Kidney epithelial cell (primary cell): ENCODE measurements at regions not wholly inside any gene's neighbourhood (a gene's known extent, or its start where the extent isn't known, plus 50 kb on each side); places are given as distances from the start of the nearest gene placed in this dataset.
"Not testable (repeated sequence)": the region's sequence is repeated elsewhere in the genome, so short reads cannot be mapped to it uniquely, and the experiment has no call there.

Source experiments
- DNase-seq: peaks from one replicate; pipeline ENCODE4 v3.0.0-alpha.2; 2010; ENCODE audit warnings: low read depth
- H3K27me3 ChIP-seq: 2 replicates; pipeline ENCODE4 v1.6.0; 2011; ENCODE audit warnings: low read length; ENCODE audit not compliant: control insufficient read depth, insufficient read depth
- H3K36me3 ChIP-seq: 2 replicates; pipeline ENCODE4 v1.5.1; 2011; ENCODE audit warnings: low read length; ENCODE audit not compliant: control insufficient read depth, insufficient read depth
- H3K4me3 ChIP-seq: 2 replicates; pipeline ENCODE4 v1.5.1; 2011; ENCODE audit warnings: low read depth, mild to moderate bottlenecking, control low read depth, low read length
- TF ChIP-seq, protein P1 (sequence below): IDR thresholded peaks from 2 replicates; pipeline ENCODE4 v1.5.1; 2011; ENCODE audit warnings: mild to moderate bottlenecking, moderate library complexity, low read length, control low read depth, inconsistent platforms; ENCODE audit not compliant: insufficient read depth, poor library complexity, severe bottlenecking

DNA sequence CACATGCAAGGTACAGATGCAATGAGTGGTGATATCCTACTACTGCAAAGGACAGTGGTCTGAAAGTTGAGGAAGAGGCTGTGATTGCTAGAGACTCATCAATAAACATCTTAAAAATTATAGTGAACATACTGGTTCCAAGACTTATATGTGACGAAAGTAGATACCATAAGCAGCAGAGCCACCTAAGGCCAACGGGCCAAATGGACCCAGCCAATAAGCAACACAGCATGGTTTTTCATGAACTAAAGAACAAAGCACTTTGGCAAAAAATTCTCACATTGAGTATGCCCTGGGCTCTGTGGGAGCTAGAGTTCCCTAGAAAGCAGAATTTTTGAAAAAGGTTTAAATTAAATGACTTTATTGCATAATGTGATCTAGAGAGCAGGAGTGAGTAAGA lies 272.1 kb downstream of the SI start:
- Histone ChIP-seq H3K36me3 (no peaks in the 10 kb centered on the region), H3K27me3 (no peaks in the 10 kb centered on the region), H3K4me3 (no peak overlapping the region)
- no peak for DNase-seq
- TF ChIP-seq, protein P1, sequence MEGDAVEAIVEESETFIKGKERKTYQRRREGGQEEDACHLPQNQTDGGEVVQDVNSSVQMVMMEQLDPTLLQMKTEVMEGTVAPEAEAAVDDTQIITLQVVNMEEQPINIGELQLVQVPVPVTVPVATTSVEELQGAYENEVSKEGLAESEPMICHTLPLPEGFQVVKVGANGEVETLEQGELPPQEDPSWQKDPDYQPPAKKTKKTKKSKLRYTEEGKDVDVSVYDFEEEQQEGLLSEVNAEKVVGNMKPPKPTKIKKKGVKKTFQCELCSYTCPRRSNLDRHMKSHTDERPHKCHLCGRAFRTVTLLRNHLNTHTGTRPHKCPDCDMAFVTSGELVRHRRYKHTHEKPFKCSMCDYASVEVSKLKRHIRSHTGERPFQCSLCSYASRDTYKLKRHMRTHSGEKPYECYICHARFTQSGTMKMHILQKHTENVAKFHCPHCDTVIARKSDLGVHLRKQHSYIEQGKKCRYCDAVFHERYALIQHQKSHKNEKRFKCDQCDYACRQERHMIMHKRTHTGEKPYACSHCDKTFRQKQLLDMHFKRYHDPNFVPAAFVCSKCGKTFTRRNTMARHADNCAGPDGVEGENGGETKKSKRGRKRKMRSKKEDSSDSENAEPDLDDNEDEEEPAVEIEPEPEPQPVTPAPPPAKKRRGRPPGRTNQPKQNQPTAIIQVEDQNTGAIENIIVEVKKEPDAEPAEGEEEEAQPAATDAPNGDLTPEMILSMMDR: no peak

DNA sequence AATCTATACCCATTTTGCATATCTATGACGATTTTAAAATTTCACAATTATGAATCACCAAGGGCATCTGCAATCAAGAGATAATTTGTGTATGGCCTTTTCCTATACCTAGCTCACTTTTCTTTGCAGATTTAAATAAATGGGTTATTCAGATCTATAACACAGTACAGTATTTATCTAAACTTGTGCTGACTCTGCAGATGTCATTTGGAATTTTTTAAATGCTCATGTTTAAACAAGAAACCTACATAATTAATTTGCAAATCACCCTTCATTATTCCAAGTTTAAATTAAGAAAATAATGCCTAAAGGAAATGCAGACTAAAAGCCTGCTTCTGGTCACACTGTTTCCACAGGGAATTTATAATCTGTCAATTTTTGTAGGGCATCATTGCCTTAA lies 284.2 kb downstream of the SI start:
- Histone ChIP-seq H3K27me3 (no peaks in the 10 kb centered on the region), H3K4me3 (no peak overlapping the region), H3K36me3 (no peaks in the 10 kb centered on the region)
- TF ChIP-seq, protein P1: no peak
- no peak for DNase-seq

DNA sequence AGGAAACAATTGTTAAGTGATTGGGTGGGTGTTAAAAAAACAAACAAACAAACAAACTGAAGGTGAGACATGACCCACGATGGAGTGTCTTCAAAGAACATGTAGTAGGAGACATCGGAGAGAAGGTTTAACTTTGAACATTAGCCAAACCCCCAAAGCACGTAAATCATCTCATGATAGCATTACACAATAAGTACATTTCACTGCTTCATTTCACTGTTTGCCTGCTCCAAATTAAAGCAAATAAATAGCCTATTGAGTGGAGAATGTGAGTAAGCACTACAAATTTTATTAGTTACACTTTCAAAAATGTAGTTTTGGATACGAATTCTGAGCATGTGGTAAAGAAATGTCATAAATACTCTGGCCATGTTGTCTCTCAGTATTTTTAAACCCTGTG lies 287.0 kb downstream of the SI start:
- no peaks in the 10 kb centered on the region for H3K36me3 ChIP-seq
- TF ChIP-seq, protein P1: no peak

DNA sequence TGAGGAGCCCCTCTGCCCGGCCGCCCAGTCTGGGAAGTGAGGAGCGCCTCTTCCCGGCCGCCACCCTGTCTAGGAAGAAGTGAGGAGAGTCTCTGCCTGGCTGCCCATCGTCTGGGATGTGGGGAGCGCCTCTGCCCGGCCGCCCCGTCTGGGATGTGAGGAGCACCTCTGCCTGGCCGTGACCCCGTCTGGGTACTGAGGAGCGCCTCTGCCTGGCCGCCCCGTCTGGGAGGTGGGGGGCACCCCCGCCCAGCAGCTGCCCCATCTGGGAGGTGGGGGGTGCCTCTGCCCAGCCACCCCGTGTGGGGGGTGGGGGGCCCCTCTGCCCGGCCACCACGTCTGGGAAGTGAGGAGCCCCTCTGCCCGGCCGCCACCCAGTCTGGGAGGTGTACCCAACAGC lies 293.9 kb downstream of the SI start:
- H3K36me3 ChIP-seq, DNase-seq, H3K27me3 ChIP-seq, H3K4me3 ChIP-seq: not testable (repeated sequence)

More for the DNA sequence above, 287.0 kb downstream of the SI start:
- no peaks in the 10 kb centered on the region for H3K27me3 ChIP-seq
- no peak for DNase-seq
- H3K4me3 ChIP-seq: no peak overlapping the region

DNA sequence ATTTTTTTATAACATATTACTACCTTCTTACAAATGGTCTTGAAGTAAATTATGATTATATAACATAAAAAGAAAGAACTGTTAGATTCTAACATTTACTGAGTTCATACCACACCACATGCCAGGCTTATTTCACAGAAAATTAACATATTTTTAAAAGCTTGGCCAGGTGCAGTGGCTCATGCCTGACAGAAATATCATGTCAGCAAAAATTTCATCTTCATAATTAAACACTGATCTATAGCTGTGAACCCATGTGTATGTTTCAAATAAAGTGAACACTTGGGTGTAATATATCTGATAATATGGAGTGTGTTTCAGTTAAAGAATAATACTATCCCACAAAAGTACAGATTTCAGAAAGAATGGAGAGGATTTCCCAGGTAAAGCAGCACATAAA lies 296.5 kb downstream of the SI start:
- no peaks in the 10 kb centered on the region for H3K27me3 ChIP-seq
- no peak overlapping the region for H3K4me3 ChIP-seq
- H3K36me3 ChIP-seq: no peaks in the 10 kb centered on the region
- TF ChIP-seq, protein P1: no peak
- DNase-seq: no peak

DNA sequence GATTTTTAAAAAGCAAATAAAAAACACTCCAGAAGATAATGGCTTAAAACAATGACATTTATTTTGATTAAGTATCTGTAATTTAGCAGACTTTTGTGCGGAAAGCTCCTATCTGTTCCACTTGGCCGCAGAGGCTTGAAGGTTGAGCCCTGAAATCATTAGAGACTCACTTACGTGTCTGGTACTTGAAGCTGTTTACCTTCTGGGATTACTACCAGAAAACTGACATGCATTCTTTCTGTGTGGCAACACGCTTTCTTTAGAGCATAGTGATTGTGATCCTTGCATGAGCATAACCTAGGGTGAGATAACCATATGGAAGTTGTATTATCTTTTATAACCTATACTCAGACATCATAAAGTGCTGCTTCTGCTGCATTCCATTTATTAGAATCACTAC lies 298.5 kb downstream of the SI start:
- Histone ChIP-seq H3K4me3 (no peak overlapping the region), H3K36me3 (no peaks in the 10 kb centered on the region), H3K27me3 (no peaks in the 10 kb centered on the region)
- no peak for DNase-seq
- TF ChIP-seq, protein P1: no peak
